ENCODE measurements at regions not wholly inside any gene's neighbourhood (a gene's known extent, or its start where the extent isn't known, plus 50 kb on each side); places are given as distances from the start of the nearest gene placed in this dataset.

DNA sequence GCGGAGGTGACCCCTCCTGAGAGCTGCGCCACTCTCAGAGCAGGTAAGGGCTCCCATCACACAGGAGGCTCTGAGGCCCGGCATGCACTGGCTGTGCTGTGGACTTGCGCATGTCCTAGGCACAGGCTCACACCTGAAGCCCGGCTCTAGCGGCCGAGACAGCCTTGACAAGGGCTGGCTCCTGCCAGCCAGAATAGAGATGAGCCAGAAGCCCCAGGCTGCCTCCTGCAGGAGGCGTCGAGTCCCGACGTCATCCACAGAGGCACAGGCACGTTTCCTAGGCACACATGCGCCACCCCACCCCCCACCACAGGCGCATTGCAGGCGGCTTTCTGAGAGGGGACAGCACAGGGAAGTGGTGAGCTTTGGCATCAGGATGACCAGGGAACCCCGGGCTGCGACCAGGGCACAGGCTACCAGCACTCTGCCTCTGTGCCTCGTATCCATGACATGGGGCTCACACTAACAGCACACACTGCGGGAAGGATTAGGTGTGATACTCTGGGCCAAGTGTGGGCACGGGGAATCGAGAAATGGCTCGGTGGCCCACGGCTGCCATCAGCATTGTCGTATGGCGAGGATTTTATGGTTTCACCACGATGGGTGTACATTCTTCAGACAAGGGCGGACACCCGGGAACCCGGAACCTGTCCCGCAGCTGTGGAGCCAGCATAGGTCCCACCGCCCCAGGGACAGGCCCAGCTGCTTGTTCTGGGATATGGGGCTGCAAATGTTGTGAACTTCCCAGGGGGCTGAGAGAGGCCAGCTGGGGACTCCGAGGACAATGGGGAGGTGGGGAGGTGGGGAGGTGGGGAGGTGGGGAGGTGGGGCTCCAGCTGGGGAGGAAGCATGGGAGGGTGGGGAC lies 90.7 kb upstream of the ADRA2C start:
- no peak for DNase-seq (ENCODE audit: low read depth)
- in situ Hi-C loops (cut with HindIII; ENCODE audit: low pct_unique_long_range_greater_than_20kb, low sequenced_read_pairs): no loop called here

- DNase-seq (ENCODE audit: low read depth): no peak
- in situ Hi-C loops (cut with HindIII; ENCODE audit: low pct_unique_long_range_greater_than_20kb, low sequenced_read_pairs): no loop called here
Measured at GRCh38 chr4:3674479-3674851, 91.7 kb upstream of the ADRA2C start.

DNA sequence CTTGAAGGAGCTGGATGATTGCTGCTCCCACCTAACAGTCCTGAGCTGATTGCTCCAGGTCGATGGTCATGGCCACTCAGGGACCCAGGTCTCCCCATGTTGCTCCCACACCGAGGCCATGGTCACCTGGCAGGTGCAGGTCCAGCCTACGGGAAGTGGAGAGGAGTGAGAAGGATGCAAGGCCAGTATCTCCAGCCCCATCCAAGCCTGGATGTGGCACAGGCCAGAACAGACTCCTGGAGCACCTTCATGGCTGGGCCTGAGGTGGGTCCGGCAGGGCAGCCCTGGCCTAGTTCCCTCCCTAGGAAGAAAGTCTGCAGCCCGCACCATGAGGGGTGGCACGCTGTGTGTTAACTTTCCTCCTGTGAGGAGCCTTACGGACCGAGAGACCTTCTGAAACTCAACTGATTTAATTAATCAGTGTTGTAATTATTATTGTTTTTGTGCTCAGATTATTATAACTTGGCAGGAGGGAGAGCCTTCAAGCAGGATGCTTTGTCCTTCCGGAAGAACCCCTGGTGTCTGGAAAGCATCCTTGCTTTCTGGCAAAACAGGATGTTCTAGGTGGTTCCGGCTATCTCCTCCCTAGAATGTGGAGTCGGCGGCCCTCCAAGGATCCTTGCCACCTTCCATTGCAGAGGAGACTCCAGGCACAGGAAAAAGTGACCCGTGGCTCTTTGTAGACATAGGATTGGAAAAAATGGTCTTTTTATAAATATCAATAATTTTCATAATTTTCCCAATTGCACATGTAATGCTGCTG lies 92.3 kb upstream of the ADRA2C start:
- in situ Hi-C loops (cut with HindIII; ENCODE audit: low pct_unique_long_range_greater_than_20kb, low sequenced_read_pairs): no loop called here
- no peak for DNase-seq (ENCODE audit: low read depth)

- in situ Hi-C loops (cut with HindIII; ENCODE audit: low pct_unique_long_range_greater_than_20kb, low sequenced_read_pairs): no loop called here
- no peak for DNase-seq (ENCODE audit: low read depth)
Measured at GRCh38 chr4:3673176-3673575, 93.0 kb upstream of the ADRA2C start.

GRCh38 chr4:3672465-3672831 lies 93.7 kb upstream of the ADRA2C start:
- in situ Hi-C loops (cut with HindIII; ENCODE audit: low pct_unique_long_range_greater_than_20kb, low sequenced_read_pairs): no loop called here

GRCh38 chr4:3671571-3672464 lies 94.4 kb upstream of the ADRA2C start:
- in situ Hi-C loops (cut with HindIII; ENCODE audit: low pct_unique_long_range_greater_than_20kb, low sequenced_read_pairs): no loop called here
- DNase-seq (ENCODE audit: low read depth): no peak

More at GRCh38 chr4:3672465-3672831, 93.7 kb upstream of the ADRA2C start:
- no peak for DNase-seq (ENCODE audit: low read depth)

DNA sequence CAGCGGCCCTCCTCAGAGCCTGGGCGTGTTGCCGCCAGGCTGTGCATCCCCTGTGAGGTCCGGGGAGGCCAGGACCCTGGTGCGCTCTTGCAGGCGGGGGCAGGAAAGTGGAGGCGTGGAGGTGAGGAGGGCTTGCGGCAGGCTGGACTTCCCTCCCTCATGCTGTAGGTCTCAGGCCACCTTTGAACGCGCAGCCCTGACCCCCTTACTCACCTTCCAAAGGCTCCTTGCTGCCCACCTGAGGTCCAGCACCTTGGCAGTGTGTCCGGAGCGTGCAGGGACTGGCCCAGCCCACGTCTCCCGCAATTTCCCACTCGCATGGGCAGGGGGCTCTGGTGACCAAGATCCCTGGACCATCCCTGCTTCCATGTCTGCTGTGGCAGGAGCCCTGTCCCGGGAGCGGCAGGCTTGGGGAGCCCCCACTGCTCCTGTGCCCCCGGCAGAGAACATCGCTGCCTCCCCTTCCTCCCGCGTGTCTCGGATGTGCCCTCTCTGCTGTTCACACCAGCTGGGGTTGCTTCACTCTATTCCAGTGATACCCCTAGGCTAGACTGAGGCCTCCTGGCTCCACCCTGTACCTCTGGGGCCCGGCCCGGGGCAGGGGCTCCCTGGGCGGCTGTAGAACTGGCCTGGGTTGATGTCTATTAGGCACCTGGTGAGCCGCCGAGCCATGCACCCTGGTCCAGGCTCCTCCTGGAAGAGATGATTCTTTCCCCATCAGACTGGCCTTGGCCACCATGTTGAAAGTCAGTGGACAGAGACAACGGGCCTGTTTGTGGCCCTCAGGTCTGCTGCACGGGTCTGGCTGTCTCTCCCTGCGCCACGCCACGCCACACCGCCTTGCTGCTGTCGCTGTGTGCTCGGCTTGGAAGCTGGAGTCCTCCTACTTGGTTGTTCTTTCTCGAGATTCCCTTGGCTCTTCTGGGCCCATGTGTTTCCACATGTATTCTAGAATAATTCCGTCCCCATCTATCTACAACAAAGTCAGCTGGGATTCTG lies 95.4 kb upstream of the ADRA2C start:
- in situ Hi-C loops (cut with HindIII; ENCODE audit: low pct_unique_long_range_greater_than_20kb, low sequenced_read_pairs): no loop called here

GRCh38 chr4:3669553-3669949 lies 96.6 kb upstream of the ADRA2C start:
- DNase-seq (ENCODE audit: low read depth): no peak
- in situ Hi-C loops (cut with HindIII; ENCODE audit: low pct_unique_long_range_greater_than_20kb, low sequenced_read_pairs): no loop called here

More for the DNA sequence above, 95.4 kb upstream of the ADRA2C start:
- DNase-seq (ENCODE audit: low read depth): no peak

GRCh38 chr4:3668825-3669552 lies 97.2 kb upstream of the ADRA2C start:
- in situ Hi-C loops (cut with HindIII; ENCODE audit: low pct_unique_long_range_greater_than_20kb, low sequenced_read_pairs): no loop called here
- no peak for DNase-seq (ENCODE audit: low read depth)

- DNase-seq (ENCODE audit: low read depth): no peak
- in situ Hi-C loops (cut with HindIII; ENCODE audit: low pct_unique_long_range_greater_than_20kb, low sequenced_read_pairs): no loop called here
Measured at GRCh38 chr4:3667258-3667657, 98.9 kb upstream of the ADRA2C start.

DNA sequence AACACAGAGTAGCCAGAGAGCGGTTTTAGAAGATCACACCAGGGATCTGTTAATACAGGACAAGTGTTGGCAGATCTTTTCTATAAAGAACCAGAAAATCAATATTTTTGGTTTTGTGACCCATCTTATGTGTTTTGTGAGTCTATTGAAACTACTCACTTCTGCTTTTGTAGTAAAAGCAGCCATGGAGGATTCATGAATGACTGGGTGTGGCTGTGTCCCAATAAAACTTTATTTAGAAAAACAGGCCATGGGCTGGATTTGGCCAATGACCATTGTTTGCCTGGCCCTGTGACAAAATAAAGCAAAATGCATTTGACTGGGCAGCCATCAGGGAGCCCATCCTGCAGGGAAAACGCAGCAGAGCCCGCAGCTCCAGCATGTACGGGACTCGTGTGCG lies 99.9 kb upstream of the ADRA2C start:
- no peak for DNase-seq (ENCODE audit: low read depth)
- in situ Hi-C loops (cut with HindIII; ENCODE audit: low pct_unique_long_range_greater_than_20kb, low sequenced_read_pairs): no loop called here

GRCh38 chr4:3665360-3665891 lies 100.8 kb upstream of the ADRA2C start:
- DNase-seq (ENCODE audit: low read depth): no peak
- in situ Hi-C loops (cut with HindIII; ENCODE audit: low pct_unique_long_range_greater_than_20kb, low sequenced_read_pairs): no loop called here

GRCh38 chr4:3663791-3664190 lies 102.4 kb upstream of the ADRA2C start:
- no peak for DNase-seq (ENCODE audit: low read depth)
- in situ Hi-C loops (cut with HindIII; ENCODE audit: low pct_unique_long_range_greater_than_20kb, low sequenced_read_pairs): no loop called here

- DNase-seq (ENCODE audit: low read depth): no peak
- in situ Hi-C loops (cut with HindIII; ENCODE audit: low pct_unique_long_range_greater_than_20kb, low sequenced_read_pairs): no loop called here
Measured at GRCh38 chr4:3662516-3662915, 103.7 kb upstream of the ADRA2C start.

- in situ Hi-C loops (cut with HindIII; ENCODE audit: low pct_unique_long_range_greater_than_20kb, low sequenced_read_pairs): no loop called here
Measured at GRCh38 chr4:3661989-3662388, 104.2 kb upstream of the ADRA2C start.

GRCh38 chr4:3660928-3661515 lies 105.2 kb upstream of the ADRA2C start:
- DNase-seq (ENCODE audit: low read depth): no peak
- in situ Hi-C loops (cut with HindIII; ENCODE audit: low pct_unique_long_range_greater_than_20kb, low sequenced_read_pairs): no loop called here

More at GRCh38 chr4:3661989-3662388, 104.2 kb upstream of the ADRA2C start:
- DNase-seq (ENCODE audit: low read depth): no peak

Measured in Caki2 (cell line).